Left ventricle myocardium superior (tissue), 1 donor: ENCODE measurements at regions not wholly inside any gene's neighbourhood (a gene's known extent, or its start where the extent isn't known, plus 50 kb on each side); places are given as distances from the start of the nearest gene placed in this dataset.

ENCODE experiments used
- ATAC-seq: fragments of 200-7000 bp; cut with Tn5 transposase; one replicate; pipeline ENCODE4 v1.9.1; 2020; ENCODE audit warnings: mild to moderate bottlenecking, moderate library complexity
- DNase-seq: peaks from one replicate; pipeline ENCODE4 v3.0.0-alpha.2; 2020
- intact Hi-C: fragments of 100-400 bp; cut with micrococcal nuclease; formaldehyde crosslinking; loops from one replicate; pipeline ENCODE4 v1.11.0; 2022
- donor health status: DM: no; HTN: yes; CAD: no; lungs with severe emphysema.

GRCh38 chr4:163920426-163920825 lies 425.9 kb downstream of the TMA16 start:
- intact Hi-C loops, result no loop called here
- ATAC-seq (no peak), DNase-seq (no peak)

- ATAC-seq, result no peak
These were observed 427.8 kb downstream of the TMA16 start for GRCh38 chr4:163922302-163922701.

DNA sequence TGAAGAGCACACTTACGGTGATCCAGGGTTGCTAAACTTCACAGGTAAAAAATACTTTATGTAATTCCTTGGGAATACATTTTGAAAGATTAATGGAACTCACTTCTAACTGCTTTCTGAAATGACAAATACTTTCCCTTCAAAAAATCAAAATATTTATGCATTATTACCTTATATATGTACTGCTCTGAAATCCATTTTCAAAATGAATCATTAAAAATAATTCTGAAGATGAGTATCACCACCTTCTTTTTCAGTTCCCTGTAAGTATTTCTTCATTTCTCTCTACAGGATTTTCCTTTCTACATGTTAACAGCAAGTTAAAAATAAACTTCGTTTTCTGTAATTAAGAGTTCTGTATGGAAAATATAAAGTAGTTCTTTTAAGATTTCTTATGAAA lies 428.6 kb downstream of the TMA16 start:
- intact Hi-C loops, result no loop called here
- DNase-seq (no peak), ATAC-seq (no peak)

More at GRCh38 chr4:163922302-163922701, 427.8 kb downstream of the TMA16 start:
- intact Hi-C loops, result no loop called here
- no peak for DNase-seq

- intact Hi-C loops, result no loop called here
- no peak for ATAC-seq
These were observed 435.6 kb downstream of the TMA16 start for GRCh38 chr4:163930086-163930485.

DNA sequence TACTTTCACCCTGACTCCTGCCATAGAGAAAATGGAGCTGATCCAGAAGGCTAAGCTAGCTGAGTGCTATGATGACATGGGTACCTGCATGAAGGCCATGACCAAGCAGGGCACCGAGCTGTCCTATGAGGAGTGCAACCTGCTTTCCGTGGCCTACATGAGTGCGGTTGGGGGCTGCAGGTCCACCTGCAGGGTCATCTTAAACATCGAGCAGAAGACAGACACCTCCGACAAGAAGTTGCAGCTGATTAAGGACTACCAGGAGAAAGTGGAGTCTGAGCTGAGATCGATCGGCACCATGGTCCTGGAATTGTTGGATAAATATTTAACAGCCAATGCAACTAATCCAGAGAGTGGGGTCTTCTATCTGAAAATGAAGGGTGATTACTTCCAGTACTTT lies 438.0 kb downstream of the TMA16 start:
- intact Hi-C loops, result no loop called here
- DNase-seq (no peak), ATAC-seq (no peak)

More at GRCh38 chr4:163930086-163930485, 435.6 kb downstream of the TMA16 start:
- no peak for DNase-seq

GRCh38 chr4:163939597-163939996 lies 445.1 kb downstream of the TMA16 start:
- no peak for DNase-seq
- no peak for ATAC-seq
- intact Hi-C loops, result no loop called here

GRCh38 chr4:163941221-163941905 lies 446.9 kb downstream of the TMA16 start:
- ATAC-seq (no peak), DNase-seq (no peak)
- intact Hi-C loops, result no loop called here

DNA sequence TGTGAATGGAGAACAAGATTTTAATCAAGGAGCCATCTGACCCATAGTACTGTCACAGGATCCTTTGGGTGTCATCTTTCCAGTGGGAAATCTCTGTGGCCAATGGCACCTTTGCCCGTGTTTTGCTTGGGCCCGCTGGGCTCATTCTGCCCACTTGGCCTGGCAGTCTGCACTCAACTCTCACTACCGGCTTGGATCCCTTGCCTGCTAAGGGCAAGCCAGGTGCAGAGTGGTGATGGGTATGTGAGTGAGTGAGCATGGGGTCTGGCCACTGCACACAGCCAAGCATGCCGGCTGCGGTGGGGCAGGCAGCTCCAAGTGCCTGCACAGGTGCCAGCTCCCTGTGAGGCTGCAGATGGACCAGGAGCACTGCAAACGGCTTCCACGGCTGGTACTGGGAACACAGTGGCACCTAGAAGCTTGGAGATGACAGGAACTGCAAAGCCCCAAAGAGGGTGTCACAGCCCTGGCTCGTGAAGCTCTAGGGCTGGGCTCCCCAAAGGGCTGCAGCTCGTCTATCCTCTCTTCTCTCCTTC lies 454.5 kb downstream of the TMA16 start:
- DNase-seq (no peak), ATAC-seq (no peak)
- intact Hi-C loops, result no loop called here

GRCh38 chr4:163949976-163950601 lies 455.6 kb downstream of the TMA16 start:
- no peak for DNase-seq
- intact Hi-C loops, result no loop called here
- no peak for ATAC-seq

DNA sequence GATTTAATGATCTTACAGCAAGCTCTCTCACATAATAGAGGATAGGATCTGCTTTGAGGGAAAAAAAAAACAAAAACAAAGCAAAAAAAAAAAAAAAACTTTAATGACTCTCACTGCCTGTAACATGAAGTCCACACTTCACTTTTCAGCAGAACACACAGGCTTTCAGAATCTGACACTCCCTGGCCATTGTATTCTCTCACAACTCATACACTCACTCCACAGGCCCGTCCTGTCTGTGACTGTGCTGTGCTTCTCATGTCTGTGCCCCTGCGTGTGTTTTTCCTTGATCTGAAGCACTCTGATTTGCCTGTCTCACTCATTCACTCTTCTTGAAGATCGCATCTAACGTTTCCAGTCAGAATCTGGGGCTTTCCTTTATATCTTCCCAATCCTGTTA lies 460.8 kb downstream of the TMA16 start:
- DNase-seq (no peak), ATAC-seq (no peak)
- intact Hi-C loops, result no loop called here

- intact Hi-C loops, result no loop called here
- no peak for DNase-seq
These were observed 464.3 kb downstream of the TMA16 start for GRCh38 chr4:163958751-163959150.

DNA sequence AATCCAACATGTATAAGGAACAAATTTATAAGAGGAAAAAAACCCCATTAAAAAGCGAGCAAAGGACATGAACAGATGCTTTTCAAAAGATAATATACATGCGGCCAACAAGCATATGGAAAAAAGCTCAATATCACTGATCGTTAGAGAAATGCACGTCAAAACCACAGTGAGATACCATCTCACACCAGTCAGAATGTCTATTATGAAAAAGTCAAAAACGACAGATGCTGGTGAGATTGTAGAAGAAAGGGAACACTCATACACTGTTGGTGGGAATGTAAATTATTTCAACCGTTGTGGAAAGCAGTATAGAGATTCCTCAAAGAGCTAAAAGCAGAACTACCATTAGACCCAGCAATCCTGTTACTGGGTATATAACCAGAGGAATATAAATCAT lies 465.4 kb downstream of the TMA16 start:
- ATAC-seq (no peak), DNase-seq (no peak)
- intact Hi-C loops, result no loop called here

More at GRCh38 chr4:163958751-163959150, 464.3 kb downstream of the TMA16 start:
- ATAC-seq, result no peak

- ATAC-seq, result no peak
- no peak for DNase-seq
- intact Hi-C loops, result no loop called here
These were observed 472.1 kb downstream of the TMA16 start for GRCh38 chr4:163966612-163967011.

DNA sequence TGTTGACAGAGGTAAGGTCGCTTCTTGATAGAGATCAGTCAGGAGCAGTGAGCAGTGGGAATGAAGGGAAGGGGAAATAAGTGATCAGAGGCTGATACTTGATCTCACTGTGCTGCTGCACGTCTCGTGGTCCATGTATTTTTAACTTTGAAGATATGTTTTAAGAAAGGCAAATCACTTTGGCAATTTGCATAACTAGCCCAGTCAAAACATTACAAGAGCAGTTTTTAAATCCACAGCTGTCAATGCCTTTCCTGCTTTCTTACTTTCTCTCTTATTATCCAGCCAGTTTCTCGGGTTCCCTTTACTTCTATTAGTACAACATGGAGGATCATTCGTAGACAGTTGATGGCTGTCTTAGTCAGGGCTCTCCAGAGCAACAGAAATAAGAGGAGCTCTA lies 472.8 kb downstream of the TMA16 start:
- DNase-seq (no peak), ATAC-seq (no peak)
- intact Hi-C loops, result no loop called here

GRCh38 chr4:163967710-163968109 lies 473.2 kb downstream of the TMA16 start:
- intact Hi-C loops, result no loop called here
- DNase-seq (no peak), ATAC-seq (no peak)

DNA sequence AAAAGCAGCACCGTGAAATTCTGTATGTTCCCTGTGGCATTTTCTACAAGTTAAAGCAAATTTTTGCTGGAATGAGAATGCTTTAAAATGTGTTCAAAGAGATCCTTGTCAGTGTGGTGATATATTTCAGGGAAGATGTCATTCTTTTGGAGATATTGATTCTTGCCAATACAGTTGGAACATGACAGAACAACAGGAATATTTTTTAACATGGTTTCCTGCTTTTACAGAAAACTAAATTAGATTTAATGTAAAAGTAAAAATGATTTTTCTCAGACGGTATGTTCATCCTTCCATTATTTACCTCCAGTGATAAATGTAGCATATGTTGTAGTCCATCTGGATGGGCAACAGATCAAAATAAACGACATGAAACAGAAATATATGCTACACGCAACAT lies 474.8 kb downstream of the TMA16 start:
- DNase-seq (no peak), ATAC-seq (no peak)
- intact Hi-C loops, result no loop called here

DNA sequence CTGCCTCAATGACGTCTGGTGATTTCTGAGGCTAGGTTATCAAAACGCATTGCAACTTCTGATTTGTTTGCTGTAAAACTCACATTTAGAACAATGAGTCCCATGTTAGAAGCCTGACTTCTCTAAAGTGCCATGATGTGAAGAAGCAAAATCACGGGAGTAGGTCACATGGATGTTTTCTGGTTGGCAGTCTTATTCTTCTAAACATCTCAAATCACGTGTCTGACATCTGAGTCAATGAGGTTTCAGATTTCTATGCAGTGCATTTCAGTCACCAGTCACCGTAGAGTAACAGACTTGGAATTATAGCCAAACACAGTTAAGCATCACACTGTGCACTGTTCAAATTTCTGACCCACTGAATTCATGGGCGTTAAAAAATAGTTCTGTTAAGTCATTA lies 482.1 kb downstream of the TMA16 start:
- intact Hi-C loops, result no loop called here
- ATAC-seq, result no peak
- DNase-seq, result no peak

DNA sequence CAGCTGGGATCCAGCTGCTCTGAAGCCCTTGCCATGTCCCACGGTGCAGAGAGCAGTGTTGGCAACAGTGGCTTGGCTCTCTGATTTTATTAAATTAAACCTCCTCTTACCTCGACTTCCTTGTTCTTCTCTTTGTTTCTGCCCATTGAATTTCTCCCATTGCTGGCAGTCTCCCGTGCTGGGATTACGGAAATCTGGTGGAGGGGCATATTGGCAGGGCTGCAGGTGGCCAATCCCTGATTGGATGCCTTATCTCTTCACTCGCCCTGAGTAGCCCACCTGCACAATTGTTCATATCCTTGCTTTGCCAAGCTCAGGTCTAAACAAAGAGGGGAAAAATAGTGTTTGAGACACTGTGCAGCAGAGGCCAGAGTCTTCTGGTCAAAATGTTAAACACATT lies 493.9 kb downstream of the TMA16 start:
- DNase-seq (no peak), ATAC-seq (no peak)
- intact Hi-C loops, result no loop called here

DNA sequence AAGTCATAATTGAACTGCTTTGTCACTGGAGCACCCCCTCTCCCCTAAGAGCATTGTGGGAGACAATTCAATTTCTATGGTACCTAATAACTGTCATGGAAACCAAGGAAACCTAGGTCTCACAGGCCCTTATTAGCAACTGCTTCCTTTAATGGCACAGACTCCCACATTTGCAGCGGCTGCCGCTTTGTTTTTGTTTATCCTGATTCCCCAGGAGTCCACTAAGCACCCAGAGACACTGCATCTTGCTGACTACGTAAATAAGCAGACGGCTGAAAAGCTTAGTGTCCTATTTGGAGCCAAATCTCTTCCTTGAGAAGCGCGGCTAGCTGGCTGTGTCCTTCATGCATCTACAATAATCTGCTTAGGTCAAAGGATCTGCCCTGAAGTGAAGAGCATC lies 494.4 kb downstream of the TMA16 start:
- intact Hi-C loops, result no loop called here
- DNase-seq (no peak), ATAC-seq (no peak)

DNA sequence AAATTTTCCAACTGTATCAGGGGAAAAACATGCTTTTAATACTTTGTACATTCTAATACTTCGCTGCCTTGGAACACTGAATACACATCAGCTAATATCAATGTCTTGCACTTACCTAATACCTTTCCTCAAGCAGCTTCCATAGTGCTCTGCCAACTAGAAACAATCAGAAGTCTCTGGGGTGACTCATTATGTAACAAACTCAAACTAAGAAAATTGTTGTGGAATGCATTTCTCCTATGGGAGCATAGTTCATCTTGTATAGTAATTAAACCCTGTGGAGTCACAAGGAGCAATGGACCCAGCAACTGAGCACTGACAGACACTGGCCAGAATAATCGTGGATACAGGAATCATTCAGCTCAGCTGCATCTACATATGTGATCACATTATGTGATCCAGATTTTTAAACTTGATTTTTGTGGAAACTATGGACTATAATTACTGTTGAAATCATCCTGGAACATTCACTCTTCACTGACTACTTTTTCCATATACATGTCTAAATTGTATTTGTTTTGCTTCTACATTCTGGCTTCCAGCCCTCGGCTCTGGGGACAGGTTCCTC lies 496.9 kb downstream of the TMA16 start:
- intact Hi-C loops, result no loop called here
- no peak for ATAC-seq
- no peak for DNase-seq

GRCh38 chr4:164009435-164009834 lies 514.9 kb downstream of the TMA16 start:
- ATAC-seq (no peak), DNase-seq (no peak)
- intact Hi-C loops, result no loop called here
